ACHN (cell line): ENCODE measurements at regions not wholly inside any gene's neighbourhood (a gene's known extent, or its start where the extent isn't known, plus 50 kb on each side); places are given as distances from the start of the nearest gene placed in this dataset.
"Not testable (repeated sequence)": the region's sequence is repeated elsewhere in the genome, so short reads cannot be mapped to it uniquely, and the experiment has no call there.

Source experiments
- DNase-seq: peaks from one replicate; pipeline ENCODE4 v3.0.0-alpha.2; 2015
- in situ Hi-C: cut with HindIII; loops from 2 replicates; pipeline ENCODE4 v1.10.0; 2017; ENCODE audit warnings: low sequenced_read_pairs, low pct_ligation_motif_present, low pct_unique_long_range_greater_than_20kb

DNA sequence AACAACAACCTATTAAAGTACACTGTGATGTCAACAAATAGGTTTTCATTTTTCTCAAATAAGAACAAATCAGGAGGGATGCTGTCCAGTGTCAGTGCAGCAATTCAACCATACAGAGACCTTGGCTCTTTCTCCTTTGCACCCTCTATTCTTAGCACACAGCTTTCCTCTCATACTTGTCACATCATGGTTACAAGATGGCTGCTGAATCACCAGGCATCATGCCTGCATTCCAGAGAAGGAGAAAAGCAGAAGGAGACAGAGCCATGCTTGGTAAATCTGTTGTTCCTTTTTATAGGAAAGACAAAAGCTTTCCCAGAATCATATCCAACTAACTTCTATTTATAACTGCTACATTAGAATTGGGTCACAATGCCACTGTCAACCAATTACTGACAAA is 124.7 kb upstream of the VLDLR start:
- no peak for DNase-seq
- in situ Hi-C loops, result no loop called here

DNA sequence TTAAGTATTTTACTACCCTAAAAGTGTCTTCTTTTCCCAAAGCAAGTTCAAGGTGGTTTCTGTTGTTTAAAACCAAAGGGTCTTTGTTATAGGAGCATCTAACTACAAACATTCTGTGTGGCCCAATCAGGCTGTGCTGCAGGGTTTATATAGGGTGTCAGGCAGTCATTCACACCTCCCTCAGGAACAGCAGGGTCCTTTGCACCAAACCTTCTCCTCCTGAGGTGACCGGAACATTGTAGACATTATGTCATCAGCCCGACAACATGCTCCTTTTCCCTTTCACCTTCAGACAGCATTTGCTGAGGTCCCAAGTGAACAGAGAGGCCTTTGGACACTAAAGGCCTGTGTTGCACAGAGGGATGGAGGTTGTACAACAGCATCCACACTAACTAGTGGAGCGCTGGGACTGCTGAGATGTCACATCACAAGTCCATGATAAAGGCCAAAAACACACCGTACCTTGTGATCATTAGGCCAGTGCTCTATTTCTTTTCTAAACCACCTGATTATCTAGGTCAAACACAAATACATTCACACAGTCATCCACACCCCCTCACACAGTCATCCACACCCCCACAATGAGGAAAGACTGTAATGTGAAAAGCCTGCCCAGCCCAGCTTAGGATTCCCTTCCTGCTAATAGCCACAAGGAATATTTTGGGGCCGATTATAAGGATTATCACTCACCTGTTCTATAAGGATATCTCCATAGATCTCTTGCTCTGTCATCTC is 123.8 kb upstream of the VLDLR start:
- DNase-seq, result no peak
- in situ Hi-C loops, result no loop called here

DNA sequence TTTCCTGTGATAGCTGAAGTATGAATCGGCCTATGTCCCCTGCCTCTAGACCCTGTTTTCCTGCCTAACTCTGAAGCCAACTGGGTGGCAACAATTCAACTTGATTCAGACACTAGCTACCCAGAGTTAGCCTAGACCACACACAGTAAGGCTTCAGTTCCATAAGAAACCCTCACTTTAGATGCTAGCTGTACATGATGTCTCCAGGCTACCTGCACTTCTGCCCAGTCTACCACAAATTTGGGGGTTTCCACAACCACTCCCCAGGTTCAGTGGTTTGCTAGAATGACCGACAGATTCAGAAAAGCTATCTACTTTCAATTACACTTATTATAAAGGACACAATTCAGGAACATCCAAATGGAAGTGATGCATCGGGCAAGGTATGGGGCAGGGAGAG is 119.4 kb upstream of the VLDLR start:
- in situ Hi-C loops, result no loop called here
- DNase-seq, result no peak

DNA sequence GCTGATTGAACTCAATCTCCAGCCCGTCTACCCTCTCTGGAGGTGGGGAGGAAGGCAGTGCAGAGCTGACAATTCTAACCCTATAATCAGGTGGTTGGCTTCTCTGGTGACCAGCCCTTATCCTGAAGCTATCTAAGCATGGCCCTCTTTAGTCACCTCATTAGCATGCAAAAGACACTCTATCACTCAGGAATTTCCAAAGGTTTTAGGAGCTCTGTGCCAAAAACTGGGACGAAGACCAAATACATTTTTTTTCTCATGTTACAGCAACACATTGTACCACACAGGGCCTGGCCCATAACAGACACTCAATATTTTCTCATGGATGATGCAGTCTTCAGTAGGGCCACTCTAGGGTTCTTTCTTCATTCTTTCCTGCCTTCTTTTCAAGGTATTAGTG is 118.8 kb upstream of the VLDLR start:
- in situ Hi-C loops, result no loop called here
- no peak for DNase-seq

DNA sequence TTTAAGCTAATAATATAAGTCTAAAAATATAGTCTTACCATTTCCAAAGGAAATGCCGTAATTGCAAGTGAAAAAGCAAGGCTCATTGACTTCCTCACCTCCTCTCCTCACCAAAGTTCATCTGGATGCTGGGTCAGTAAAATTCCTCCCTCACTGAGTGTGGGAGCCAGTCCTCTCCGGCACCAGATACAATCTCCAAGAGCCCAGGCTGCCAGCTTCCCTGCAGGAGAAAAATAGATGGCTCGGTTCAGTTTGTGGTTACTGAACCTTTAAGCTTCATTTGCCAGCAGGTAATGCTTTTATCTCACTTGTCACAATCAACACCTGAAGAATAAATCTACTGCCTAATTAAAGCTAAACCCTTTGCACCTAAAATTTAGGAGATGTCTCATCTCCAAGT is 115.3 kb upstream of the VLDLR start:
- in situ Hi-C loops, result no loop called here
- DNase-seq, result no peak

DNA sequence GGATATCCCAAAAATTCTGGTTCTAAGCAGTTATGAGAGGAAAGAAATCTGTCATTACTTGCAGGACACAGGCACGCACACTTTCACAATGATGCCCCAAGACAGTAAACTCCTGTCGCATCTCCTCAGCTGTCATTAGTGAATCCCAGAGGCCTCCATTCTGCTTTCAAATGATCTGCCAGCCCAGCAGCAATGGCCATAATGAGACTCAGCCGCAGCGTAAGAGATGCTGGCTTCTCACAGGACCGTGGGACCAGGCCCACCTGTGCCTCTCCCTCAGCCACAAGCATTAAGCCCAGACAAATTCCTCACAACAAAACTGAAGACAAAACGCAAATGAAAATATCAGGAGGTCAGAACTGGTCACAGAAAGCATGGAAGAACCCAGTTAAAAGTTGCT is 98.0 kb upstream of the VLDLR start:
- in situ Hi-C loops, result no loop called here
- no peak for DNase-seq

DNA sequence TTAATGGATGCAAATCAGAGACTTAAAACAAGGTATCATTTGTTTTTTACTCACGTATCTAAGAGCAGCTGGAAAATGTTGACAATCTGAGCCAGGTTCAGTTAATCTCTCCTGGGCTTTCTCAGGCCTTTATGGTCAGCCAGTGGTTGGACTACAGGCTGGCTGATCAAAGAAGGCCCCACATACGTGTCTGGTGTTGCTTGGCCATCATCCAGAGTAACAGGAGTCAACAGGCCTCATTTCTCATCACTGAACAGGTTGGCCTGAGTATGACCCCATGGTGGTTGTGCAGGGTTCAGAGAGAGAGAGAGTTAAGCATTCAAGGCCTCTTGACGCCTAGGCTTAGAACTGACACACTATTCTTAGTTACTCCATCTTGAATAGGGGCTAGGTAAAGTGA is 97.0 kb upstream of the VLDLR start:
- no peak for DNase-seq
- in situ Hi-C loops, result no loop called here

DNA sequence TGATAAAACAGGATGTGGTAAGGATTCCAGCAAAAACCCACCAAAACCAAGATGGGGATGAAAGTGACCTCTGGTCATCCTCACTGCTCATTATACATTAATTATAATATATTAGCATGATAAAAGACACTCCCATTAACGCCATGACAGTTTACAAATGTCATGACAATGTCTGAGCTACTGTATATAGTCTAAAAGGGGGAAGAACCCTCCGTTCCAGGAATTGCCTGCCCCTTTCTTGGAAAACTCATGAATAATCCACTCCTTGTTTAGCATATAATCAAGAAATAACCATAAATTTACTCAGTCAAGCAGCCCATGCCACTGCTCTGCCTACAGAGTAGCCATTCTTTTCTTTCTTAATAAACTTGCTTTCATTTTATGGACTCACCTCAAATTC is 96.4 kb upstream of the VLDLR start:
- in situ Hi-C loops, result no loop called here
- no peak for DNase-seq

DNA sequence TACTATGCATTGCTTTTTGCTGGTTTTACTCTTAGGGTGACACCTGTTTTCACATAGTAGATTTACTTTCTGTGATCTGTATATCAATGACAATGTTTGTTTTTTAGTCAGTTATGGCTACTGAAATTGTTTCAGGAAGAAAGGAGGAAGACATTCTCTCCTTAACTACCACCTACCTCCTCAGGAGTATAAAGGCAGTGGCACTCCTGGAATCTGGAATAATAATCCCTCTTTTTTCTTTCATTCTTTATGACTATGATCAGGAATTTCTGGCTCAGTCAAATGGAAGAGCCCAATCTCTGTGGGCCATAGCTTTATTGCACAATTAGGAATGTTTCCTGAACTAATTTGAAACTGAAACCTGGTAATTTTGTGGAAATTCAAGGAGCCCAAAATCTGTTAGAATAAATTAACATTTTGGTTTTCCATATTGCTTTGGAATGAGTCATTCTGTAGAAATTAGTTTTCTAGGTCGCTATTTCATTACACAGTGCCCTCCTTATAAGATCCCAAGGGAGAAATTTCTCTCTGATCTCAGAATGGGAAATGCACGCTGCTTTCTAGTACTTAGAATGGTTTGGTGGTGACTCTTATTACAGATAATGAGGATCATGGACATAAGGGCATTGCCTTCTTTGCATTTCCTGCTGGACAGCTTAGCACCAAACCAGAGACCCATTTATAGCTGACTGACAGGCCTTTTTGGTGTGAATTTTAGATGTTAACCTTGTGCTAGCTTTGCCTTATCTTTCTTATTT is 95.3 kb upstream of the VLDLR start:
- in situ Hi-C loops, result no loop called here
- DNase-seq, result no peak

DNA sequence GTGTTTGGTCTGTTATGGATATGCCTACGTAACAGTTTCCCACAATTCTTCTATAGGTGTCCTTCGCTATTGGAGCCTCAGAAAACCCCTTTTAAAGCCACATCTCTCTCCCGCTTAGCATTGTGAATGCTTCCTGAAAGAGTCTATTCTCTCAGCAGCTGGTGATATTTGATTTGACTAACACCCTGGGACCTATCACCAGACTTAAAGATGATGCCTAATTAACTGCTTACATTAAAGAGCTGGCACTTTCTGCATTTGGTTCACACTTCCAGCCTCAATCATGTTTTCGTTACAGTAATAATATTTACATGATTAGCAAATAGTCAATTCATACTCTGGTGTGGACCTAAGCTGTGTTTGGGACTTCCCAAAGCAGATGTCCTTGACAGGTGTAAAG is 90.1 kb upstream of the VLDLR start:
- no peak for DNase-seq
- in situ Hi-C loops, result no loop called here

DNA sequence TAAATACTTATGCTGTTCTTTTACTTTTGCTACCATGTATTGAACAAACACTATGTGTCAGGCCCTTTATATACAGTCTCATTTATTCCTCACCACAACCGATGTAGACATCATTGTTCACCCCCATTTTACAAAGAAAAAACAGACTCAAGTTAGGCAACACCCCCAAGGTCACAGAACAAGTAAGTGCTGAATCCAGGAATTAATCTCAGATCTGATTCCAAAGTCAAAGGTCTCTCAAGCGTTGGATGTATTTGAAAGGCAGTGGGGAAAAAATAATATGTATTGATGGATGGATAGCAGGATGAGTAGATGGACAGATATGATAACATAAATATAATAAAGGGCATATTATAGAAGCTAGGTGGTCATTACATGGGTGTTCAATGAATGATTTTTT is 85.1 kb upstream of the VLDLR start:
- no peak for DNase-seq
- in situ Hi-C loops, result no loop called here

DNA sequence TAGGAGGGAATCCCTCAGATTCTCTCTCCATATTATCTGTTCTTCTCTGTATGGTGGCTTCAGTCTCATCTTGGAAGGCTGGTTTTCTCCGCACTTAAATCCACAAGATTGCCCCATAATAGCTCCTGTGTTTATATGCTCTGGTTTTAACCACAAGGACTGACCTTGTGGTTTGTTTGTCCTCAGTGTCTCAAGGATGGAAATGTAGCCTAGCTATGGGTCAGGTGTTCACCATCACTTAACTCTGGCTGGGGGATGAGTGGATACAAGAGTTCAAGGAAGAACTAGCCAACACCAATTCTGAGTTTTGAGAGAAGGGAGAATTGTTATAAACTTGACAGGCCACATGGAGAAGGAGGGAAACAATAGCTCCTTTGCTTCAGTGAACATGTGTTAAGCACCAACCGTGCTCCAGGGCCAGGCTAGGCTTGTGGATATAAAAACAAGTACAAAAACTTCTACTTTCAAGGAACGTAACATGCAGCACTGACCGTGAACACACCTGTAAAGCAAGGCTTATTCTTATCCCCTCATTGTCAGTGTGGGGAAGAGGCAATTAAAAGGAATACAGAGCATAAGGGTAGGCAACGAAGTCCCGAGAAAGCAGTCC is 75.6 kb upstream of the VLDLR start:
- no peak for DNase-seq
- in situ Hi-C loops, result no loop called here

DNA sequence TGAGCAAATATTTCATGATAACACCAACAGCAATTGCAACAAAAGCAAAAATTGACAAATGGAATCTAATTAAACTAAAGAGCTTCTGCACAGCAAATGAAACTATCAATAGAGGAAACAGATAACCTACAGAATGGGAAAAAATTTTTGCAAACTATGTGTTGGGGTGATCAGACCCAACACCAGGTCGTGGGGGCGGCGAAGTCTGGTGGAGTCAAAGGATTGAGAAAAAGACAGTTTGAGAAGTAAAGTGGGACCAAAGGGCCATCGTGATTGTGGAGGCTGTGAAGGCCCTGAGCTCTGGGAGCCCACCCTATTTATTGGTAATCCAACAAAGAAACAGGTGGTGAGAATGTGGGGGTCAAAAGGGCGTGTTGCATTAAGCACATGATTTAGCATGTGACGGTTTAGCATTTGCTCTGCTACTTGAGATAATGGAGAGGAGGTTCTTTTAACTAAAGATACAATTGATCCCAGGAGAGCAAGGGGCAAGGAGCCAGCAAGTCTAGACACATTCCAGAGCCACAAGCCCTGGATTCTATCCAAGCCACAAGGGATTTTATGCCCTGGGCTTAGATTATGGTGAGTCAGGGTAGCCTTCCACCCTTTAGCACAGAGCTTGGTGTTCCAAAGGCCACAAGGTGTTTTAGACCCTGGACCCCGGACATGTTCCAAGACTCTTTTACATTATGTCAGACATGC is 65.5 kb upstream of the VLDLR start:
- in situ Hi-C loops, DNase-seq: not testable (repeated sequence)

DNA sequence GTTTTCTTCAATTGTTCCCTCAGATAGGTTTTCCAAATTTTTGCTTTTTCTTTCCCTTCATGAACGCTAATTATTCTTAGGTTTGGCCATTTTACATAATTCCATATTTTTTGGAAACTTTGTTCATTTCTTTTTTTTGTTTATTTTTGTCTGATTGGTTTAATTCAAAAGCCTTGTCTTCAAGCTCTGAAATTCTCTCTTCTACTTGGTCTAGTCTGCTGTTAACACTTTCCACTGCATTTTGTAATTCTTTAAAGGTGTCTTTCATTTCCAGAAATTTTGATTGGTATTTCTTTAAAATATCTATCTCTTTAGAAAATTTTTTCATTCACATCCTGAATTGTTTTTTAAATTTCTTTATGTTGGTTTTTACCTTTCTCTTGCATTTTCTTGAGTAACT is 63.9 kb upstream of the VLDLR start:
- DNase-seq, result no peak
- in situ Hi-C loops, result no loop called here

DNA sequence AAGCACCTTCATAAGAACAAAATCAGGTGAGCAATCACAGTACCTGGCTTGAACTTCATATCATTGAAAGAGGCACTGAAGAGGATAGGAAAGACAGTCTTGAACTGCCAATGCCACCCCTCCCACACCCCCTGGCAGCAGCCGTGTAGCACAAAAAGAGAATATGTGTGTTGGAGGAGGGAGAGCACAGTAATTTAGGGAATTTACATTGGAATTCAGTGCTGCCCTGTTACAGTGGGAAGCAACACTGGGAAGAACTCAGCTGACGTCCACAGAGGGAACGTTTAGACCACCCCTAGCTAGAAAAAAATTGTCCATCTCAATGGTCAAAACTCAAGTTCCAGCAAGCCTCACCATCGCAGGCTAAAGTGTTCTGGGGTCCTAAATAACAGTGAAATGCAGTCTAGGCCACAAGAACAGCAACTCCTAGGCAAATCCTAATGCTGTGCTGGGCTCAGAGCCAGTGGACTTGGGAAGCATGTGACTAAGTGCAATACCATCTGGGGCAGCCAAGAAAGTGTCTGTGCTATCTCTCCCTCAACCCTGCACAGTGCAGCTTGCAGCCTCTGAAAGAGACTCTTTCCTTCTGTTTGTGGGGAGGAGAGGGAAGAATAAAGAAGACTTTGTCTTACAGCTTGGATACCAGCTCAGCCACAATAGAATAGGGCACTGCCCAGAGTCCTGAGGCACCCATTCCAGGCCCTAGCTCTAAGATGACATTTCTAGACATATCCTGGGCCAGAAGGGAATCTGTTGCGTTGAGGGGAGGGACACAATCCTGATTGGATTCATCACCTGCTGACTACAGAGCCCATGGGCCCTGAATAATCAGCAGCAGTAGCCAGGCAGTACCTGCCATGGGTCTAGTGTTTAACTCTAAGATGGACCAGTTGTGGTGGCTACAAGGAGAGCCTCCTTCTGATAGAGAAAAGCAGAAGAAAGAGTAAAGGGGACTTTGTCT is 62.1 kb upstream of the VLDLR start:
- in situ Hi-C loops, result no loop called here
- DNase-seq, result peak; percentile 85

DNA sequence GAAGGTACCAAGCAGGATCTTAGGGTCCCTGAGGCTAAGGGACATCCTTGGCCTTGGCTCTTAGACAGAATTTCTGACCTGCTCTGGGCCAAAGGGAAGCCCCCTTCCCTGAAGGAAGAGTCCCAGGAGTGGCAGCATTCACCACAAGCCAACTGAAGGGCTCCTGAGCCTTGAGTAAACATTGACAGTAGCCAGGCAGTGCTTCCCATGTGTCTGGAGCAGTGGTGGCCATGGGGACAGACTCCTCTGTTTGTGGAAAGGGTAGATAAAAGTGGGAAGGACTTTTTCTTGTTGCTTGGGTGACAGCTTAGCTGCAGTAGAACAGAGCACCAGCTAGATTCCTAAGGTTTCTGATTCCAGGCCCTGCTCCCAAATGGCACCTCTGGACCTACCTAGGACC is 61.4 kb upstream of the VLDLR start:
- DNase-seq, result no peak
- in situ Hi-C loops, result no loop called here

DNA sequence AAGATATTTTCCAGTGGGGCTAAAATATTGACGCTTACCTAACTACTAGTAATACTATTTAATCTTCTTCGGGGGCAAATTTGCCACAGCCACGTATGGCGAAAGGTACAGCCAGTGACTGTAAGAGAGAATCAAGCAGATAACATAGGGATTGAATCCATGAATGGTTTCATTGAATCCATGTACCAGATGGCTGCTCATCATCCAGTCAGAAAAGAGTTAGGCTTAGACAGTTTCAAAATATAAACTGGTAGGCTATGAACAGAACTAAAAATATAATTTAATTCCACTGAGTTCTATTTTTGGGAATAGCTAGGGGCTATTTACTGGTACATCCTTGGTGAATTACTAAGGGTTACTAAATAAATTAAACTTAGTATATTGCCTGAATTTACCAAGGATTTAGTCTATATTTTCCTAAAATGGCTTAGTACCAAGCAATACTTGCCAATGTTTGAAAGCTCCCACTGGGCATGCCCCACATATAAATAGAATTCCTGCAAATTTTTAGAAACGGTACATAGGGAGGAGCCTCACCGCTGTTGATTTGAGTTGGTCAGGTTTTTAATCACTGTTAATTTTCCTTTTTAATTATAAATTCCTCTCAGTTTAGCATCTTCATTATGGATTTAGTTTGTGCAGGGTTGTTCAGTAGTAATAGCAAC is 55.8 kb upstream of the VLDLR start:
- DNase-seq, result no peak
- in situ Hi-C loops, result no loop called here

DNA sequence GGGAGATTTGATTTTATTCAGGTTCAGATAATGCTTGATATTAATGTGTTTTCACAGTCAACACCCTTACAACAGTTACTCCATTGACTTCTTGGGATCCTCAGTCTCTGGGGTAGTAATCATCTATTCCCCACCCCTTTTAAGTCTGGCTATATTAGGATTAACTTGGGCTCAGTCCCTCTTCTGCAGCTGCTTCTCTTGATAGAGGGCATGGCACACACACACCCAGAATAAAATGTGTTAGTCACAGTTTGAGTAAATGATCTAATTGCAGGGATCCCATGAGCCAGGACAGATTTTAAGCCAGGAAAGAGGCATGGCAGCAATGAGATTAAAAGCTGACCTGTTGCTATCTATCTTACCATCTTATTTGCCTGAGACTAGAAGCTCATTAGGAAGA is 53.7 kb upstream of the VLDLR start:
- in situ Hi-C loops, result no loop called here
- no peak for DNase-seq
